GM12878 (cell line): ENCODE measurements at regions not wholly inside any gene's neighbourhood (a gene's known extent, or its start where the extent isn't known, plus 50 kb on each side); places are given as distances from the start of the nearest gene placed in this dataset.

Experiments used
- ATAC-seq: fragments of 200-7000 bp; cut with Tn5 transposase; 3 replicates; pipeline ENCODE4 v1.9.1; 2020; ENCODE audit warnings: mild to moderate bottlenecking, moderate library complexity
- BruUV-seq: library from RNA; stranded (reverse); fragments of 400-500 nt; replicated peaks from 2 replicates; lab custom pipeline; 2021; lab: Mats Ljungman, UMichigan
- CTCF ChIA-PET: fragments of 300-600 bp; sonication (Branson Sonifier 250); formaldehyde crosslinking; extraction: SDS; loops from one replicate; lab custom pipeline; 2021; ENCODE audit warnings: inconsistent platforms; lab: Yijun Ruan, JAX
- POLR2A ChIA-PET: fragments of 350-600 bp; formaldehyde crosslinking; extraction: SDS; loops from one replicate; lab custom pipeline; 2021; ENCODE audit warnings: inconsistent platforms; lab: Charles Lee
- RAD21 ChIA-PET: fragments of 300-600 bp; sonication (Branson Sonifier 250); formaldehyde crosslinking; loops from one replicate; lab custom pipeline; 2023; ENCODE audit warnings: antibody characterized with exemption; ENCODE audit not compliant: unreplicated experiment; lab: Charles Lee
- SMC1A ChIA-PET: fragments of 300-600 bp; sonication (Branson Sonifier 250); formaldehyde crosslinking; loops from one replicate; lab custom pipeline; 2023; ENCODE audit not compliant: unreplicated experiment, uncharacterized antibody; lab: Charles Lee
- DNase-seq: peaks from one replicate; pipeline ENCODE4 v3.0.0-alpha.2; 2011; ENCODE audit warnings: low read depth, low spot score
- FAIRE-seq: peaks from 3 replicates; lab custom pipeline; 2011; peaks lifted over from hg19 to GRCh38; lab: Jason Lieb, UNC
- H2AFZ ChIP-seq: 2 replicates; pipeline ENCODE4 v1.6.0; 2011; ENCODE audit warnings: low read depth, low read length, control low read depth; ENCODE audit not compliant: control insufficient read depth
- H3K27ac ChIP-seq: 2 replicates; pipeline ENCODE4 v1.5.1; 2011; ENCODE audit warnings: control low read depth; ENCODE audit not compliant: control insufficient read depth, insufficient read depth
- H3K27me3 ChIP-seq, 2 experiments: replicated peaks in 1 of 2; 2 replicates each; pipeline versions ENCODE4 v1.6.0 to v1.6.1; 2011; ENCODE audit warnings: low read length in 1 of 2; ENCODE audit not compliant: control insufficient read depth in 2 of 2, insufficient read depth in 2 of 2
- H3K36me3 ChIP-seq, 2 experiments: 2 replicates each; pipeline ENCODE4 v1.5.1; 2011; ENCODE audit warnings: low read length in 1 of 2; ENCODE audit not compliant: control insufficient read depth in 2 of 2, insufficient read depth in 2 of 2
- H3K4me1 ChIP-seq: 2 replicates; pipeline ENCODE4 v1.6.1; 2011; ENCODE audit warnings: mild to moderate bottlenecking, low read length, moderate library complexity, mixed read lengths; ENCODE audit not compliant: control insufficient read depth, insufficient read depth
- H3K4me2 ChIP-seq: 2 replicates; pipeline ENCODE4 v1.6.0; 2011; ENCODE audit warnings: control low read depth; ENCODE audit not compliant: control insufficient read depth, insufficient read depth
- H3K4me3 ChIP-seq: fragments of 200-600 bp; sonication (generic); 2 replicates; pipeline ENCODE4 v1.5.1; 2016
- H3K79me2 ChIP-seq: 2 replicates; pipeline ENCODE4 v1.6.0; 2011; ENCODE audit warnings: low read length; ENCODE audit not compliant: control insufficient read depth, insufficient read depth
- H3K9ac ChIP-seq: 2 replicates; pipeline ENCODE4 v1.8.0; 2011; ENCODE audit warnings: low read length, control low read depth, mixed read lengths; ENCODE audit not compliant: control insufficient read depth, insufficient read depth
- H3K9me3 ChIP-seq: replicated peaks from 3 replicates; pipeline ENCODE4 v1.5.1; 2011; ENCODE audit warnings: mild to moderate bottlenecking, low read length; ENCODE audit not compliant: control insufficient read depth, insufficient read depth
- H4K20me1 ChIP-seq: 2 replicates; pipeline ENCODE4 v1.6.0; 2011; ENCODE audit not compliant: control insufficient read depth, insufficient read depth
- CREB1 ChIP-seq: IDR thresholded peaks from 2 replicates; pipeline ENCODE4 v1.6.1; 2012; ENCODE audit warnings: low read depth, mild to moderate bottlenecking, inconsistent platforms
- IRF4 ChIP-seq: IDR thresholded peaks from 2 replicates; pipeline ENCODE4 v1.6.1; 2011; ENCODE audit warnings: low read depth, low read length
- JUNB ChIP-seq: IDR thresholded peaks from 2 replicates; pipeline ENCODE4 v1.6.1; 2016; ENCODE audit warnings: antibody characterized with exemption, mild to moderate bottlenecking
- SMARCA5 ChIP-seq: fragments of 450-650 bp; IDR thresholded peaks from 2 replicates; pipeline ENCODE4 v1.6.1; 2017; ENCODE audit warnings: mild to moderate bottlenecking
- TCF7 ChIP-seq: IDR thresholded peaks from 2 replicates; pipeline ENCODE4 v1.6.1; 2014; ENCODE audit warnings: antibody characterized with exemption, borderline replicate concordance
- WGBS: methylation state at CpG from one replicate; pipeline ENCODE4 v1.1.6; 2016; ENCODE audit warnings: low lambda C conversion rate; ENCODE audit not compliant: insufficient replicate concordance, insufficient coverage; ENCODE audit errors: missing lambda C conversion rate; 5-methylcytosine and 5-hydroxymethylcytosine counted together
- in situ Hi-C: fragments of 300-500 bp; cut with MboI; formaldehyde crosslinking; loops from 9 replicates; pipeline ENCODE4 v1.14.3; 2018; ENCODE audit warnings: mixed read lengths
- intact Hi-C: fragments of 100-400 bp; cut with micrococcal nuclease; formaldehyde crosslinking; loops from one replicate; pipeline ENCODE4 v1.14.2; 2022; ENCODE audit not compliant: unreplicated experiment
- TF ChIP-seq, protein P1 (sequence below): IDR thresholded peaks from 2 replicates; pipeline ENCODE4 v1.6.1; 2012; ENCODE audit warnings: low read depth, low read length, improper control_type of control experiment
- TF ChIP-seq, protein P2 (sequence below): fragments of 450-650 bp; formaldehyde crosslinking; IDR thresholded peaks from 2 replicates; pipeline ENCODE4 v1.5.0; 2022; ENCODE audit warnings: mild to moderate bottlenecking, missing genetic modification characterization

DNA sequence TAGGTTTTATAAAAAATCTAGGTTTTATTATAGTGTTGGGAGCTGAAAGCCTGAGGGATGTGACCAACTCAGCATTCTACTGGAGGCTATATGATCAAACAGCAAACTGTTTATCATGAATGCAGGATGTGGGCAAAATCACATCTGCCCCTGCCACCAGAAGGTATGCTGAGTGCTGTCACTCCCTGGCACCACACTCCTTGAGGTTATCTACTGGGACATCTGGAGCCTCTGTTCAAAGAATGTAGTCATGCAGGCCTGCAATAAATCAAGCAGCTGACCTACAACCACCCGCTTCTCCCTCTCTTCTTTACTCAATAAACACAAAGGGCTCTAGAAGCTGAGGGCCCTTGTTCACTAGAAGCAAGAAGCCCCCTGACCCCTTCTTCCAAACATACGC is 328.4 kb upstream of the DDX18 start:
- Histone ChIP-seq H3K27ac (no peak overlapping the region), H3K36me3 (no peaks in the 10 kb centered on the region), H3K4me2 (no peak overlapping the region), H3K9ac (no peak overlapping the region), H3K4me3 (no peak overlapping the region), H2AFZ (no peak overlapping the region), H3K4me1 (no peaks in the 10 kb centered on the region), H3K9me3 (no peaks in the 10 kb centered on the region)
- in situ Hi-C loops, result no loop called here
- no peak for DNase-seq
- RAD21 ChIA-PET, result no interaction called here
- POLR2A ChIA-PET, result no interaction called here
- no TSS peak for BruUV-seq
- ATAC-seq, result no peak
- CTCF ChIA-PET, result no interaction called here
- no peak for FAIRE-seq
- TF ChIP-seq, protein P1, sequence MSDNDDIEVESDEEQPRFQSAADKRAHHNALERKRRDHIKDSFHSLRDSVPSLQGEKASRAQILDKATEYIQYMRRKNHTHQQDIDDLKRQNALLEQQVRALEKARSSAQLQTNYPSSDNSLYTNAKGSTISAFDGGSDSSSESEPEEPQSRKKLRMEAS, result no peak
- TF ChIP-seq IRF4 (no peak), CREB1 (no peak), TCF7 (no peak)
- TF ChIP-seq, all 136 proteins: peak for 0
- WGBS, result 41% methylated on average over 2 of the region's 2 CpGs
- no peaks in the 10 kb centered on the region for H3K27me3 ChIP-seq
- SMC1A ChIA-PET, result interaction anchor here (0.7 kb wide), 1 partner anchor 301 kb away, joined by 3 read pairs; no protein-coding TSS in a partner anchor
- intact Hi-C loops, result no loop called here
- H4K20me1 ChIP-seq, result no peaks in the 10 kb centered on the region
- H3K79me2 ChIP-seq, result no peaks in the 10 kb centered on the region

DNA sequence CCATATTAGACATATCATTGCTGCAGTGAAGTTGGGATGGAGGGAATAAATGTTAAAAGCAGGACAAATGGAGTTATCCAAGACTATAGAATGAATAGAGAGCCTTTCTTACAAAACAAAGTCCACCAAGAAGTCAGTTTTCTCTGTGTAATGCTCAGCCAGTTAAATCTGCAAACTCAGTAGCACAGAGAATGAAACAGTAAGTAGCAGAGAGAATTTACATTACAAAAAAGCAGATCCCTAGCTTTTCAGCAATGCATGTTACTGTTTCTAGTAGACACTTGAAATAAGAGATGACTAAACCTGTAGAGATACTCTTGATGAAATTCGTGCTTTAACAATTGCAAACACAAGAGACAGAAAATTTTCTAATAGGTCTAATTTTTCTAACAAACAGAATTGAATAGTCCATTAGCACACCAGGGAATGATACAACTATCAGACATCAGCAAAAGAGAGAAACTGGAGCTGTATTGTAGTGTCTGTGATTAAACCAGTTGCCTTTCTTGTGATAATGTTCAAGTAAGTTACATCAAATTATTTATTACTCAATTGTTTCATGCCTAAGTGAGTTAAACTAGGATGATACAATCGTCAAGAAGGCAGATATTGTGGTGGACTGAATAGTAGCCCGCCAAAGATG is 322.2 kb upstream of the DDX18 start:
- no TSS peak for BruUV-seq
- ChIA-PET POLR2A (no interaction called here), CTCF (no interaction called here), SMC1A (no interaction called here), RAD21 (no interaction called here)
- DNase-seq, result no peak
- Histone ChIP-seq H3K9me3 (no peaks in the 10 kb centered on the region), H3K27ac (no peak overlapping the region), H3K36me3 (no peaks in the 10 kb centered on the region), H3K4me2 (no peak overlapping the region), H3K79me2 (no peaks in the 10 kb centered on the region), H3K4me1 (no peaks in the 10 kb centered on the region), H3K9ac (no peak overlapping the region), H3K27me3 (no peaks in the 10 kb centered on the region), H3K4me3 (no peak overlapping the region), H2AFZ (no peak overlapping the region), H4K20me1 (no peaks in the 10 kb centered on the region)
- TF ChIP-seq JUNB, result no peak
- TF ChIP-seq, protein P2, sequence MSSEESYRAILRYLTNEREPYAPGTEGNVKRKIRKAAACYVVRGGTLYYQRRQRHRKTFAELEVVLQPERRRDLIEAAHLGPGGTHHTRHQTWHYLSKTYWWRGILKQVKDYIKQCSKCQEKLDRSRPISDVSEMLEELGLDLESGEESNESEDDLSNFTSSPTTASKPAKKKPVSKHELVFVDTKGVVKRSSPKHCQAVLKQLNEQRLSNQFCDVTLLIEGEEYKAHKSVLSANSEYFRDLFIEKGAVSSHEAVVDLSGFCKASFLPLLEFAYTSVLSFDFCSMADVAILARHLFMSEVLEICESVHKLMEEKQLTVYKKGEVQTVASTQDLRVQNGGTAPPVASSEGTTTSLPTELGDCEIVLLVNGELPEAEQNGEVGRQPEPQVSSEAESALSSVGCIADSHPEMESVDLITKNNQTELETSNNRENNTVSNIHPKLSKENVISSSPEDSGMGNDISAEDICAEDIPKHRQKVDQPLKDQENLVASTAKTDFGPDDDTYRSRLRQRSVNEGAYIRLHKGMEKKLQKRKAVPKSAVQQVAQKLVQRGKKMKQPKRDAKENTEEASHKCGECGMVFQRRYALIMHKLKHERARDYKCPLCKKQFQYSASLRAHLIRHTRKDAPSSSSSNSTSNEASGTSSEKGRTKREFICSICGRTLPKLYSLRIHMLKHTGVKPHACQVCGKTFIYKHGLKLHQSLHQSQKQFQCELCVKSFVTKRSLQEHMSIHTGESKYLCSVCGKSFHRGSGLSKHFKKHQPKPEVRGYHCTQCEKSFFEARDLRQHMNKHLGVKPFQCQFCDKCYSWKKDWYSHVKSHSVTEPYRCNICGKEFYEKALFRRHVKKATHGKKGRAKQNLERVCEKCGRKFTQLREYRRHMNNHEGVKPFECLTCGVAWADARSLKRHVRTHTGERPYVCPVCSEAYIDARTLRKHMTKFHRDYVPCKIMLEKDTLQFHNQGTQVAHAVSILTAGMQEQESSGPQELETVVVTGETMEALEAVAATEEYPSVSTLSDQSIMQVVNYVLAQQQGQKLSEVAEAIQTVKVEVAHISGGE (CRISPR knock-in tag), result no peak
- no peak for TF ChIP-seq SMARCA5
- intact Hi-C loops (no loop called here), in situ Hi-C loops (no loop called here)
- no peak for FAIRE-seq
- no peak for ATAC-seq
- 4% methylated on average over 3 of the region's 3 CpGs for WGBS
